H9 (cell line): ENCODE measurements at regions not wholly inside any gene's neighbourhood (a gene's known extent, or its start where the extent isn't known, plus 50 kb on each side); places are given as distances from the start of the nearest gene placed in this dataset.

ENCODE experiments used
- DNase-seq: peaks from one replicate; pipeline ENCODE4 v3.0.0-alpha.2; 2017
- H2AFZ ChIP-seq: one replicate; pipeline ENCODE4 v1.6.1; 2013; ENCODE audit warnings: mild to moderate bottlenecking, low read length, control low read depth, moderate library complexity
- H2AK5ac ChIP-seq: 2 replicates; pipeline ENCODE4 v1.6.1; 2013; ENCODE audit warnings: low read length, control low read depth, mixed read lengths; ENCODE audit not compliant: insufficient read length
- H2BK120ac ChIP-seq: one replicate; pipeline ENCODE4 v1.6.1; 2013; ENCODE audit warnings: low read depth, mild to moderate bottlenecking, low read length, control low read depth, inconsistent platforms; ENCODE audit not compliant: poor library complexity, severe bottlenecking
- H2BK12ac ChIP-seq: 2 replicates; pipeline ENCODE4 v1.6.1; 2013; ENCODE audit warnings: low read length, control low read depth, mixed read lengths, low read depth; ENCODE audit not compliant: insufficient read length
- H2BK15ac ChIP-seq: 2 replicates; pipeline ENCODE4 v1.6.1; 2013; ENCODE audit warnings: low read depth, low read length, control low read depth
- H2BK20ac ChIP-seq: one replicate; pipeline ENCODE4 v1.6.1; 2013; ENCODE audit warnings: low read depth, mild to moderate bottlenecking, low read length, control low read depth, inconsistent platforms; ENCODE audit not compliant: poor library complexity, severe bottlenecking
- H2BK5ac ChIP-seq: 2 replicates; pipeline ENCODE4 v1.6.1; 2013; ENCODE audit warnings: low read length, control low read depth, mixed read lengths; ENCODE audit not compliant: insufficient read length
- H3K14ac ChIP-seq: 2 replicates; pipeline ENCODE4 v1.6.1; 2013; ENCODE audit warnings: low read length, control low read depth; ENCODE audit not compliant: insufficient read depth
- H3K18ac ChIP-seq: 2 replicates; pipeline ENCODE4 v1.6.1; 2013; ENCODE audit warnings: low read depth, mild to moderate bottlenecking, mixed read lengths, low read length, control low read depth; ENCODE audit not compliant: insufficient read length
- H3K23ac ChIP-seq: 2 replicates; pipeline ENCODE4 v1.6.1; 2013; ENCODE audit warnings: low read length, control low read depth, mixed read lengths, low read depth; ENCODE audit not compliant: insufficient read length
- H3K23me2 ChIP-seq: 2 replicates; pipeline ENCODE4 v1.6.1; 2013; ENCODE audit warnings: low read depth, mild to moderate bottlenecking, mixed read lengths, low read length, control low read depth; ENCODE audit not compliant: insufficient read length, poor library complexity, severe bottlenecking
- H3K27ac ChIP-seq: 2 replicates; pipeline ENCODE4 v1.5.1; 2013; ENCODE audit warnings: low read length, control low read depth, mixed read lengths, low read depth; ENCODE audit not compliant: insufficient read length
- H3K27me3 ChIP-seq: 2 replicates; pipeline ENCODE4 v1.6.1; 2013; ENCODE audit warnings: low read length, control low read depth, inconsistent platforms; ENCODE audit not compliant: insufficient read depth
- H3K4ac ChIP-seq: 2 replicates; pipeline ENCODE4 v1.6.1; 2013; ENCODE audit warnings: low read depth, mild to moderate bottlenecking, control low read depth, inconsistent platforms, low read length, moderate library complexity
- H3K4me1 ChIP-seq: 2 replicates; pipeline ENCODE4 v1.6.1; 2013; ENCODE audit warnings: low read length, control low read depth, inconsistent platforms; ENCODE audit not compliant: insufficient read depth
- H3K4me2 ChIP-seq: 2 replicates; pipeline ENCODE4 v1.6.1; 2013; ENCODE audit warnings: low read length, control low read depth, mixed read lengths; ENCODE audit not compliant: insufficient read length, insufficient read depth
- H3K56ac ChIP-seq: 2 replicates; pipeline ENCODE4 v1.6.1; 2013; ENCODE audit warnings: low read depth, mild to moderate bottlenecking, mixed read lengths, low read length, control low read depth; ENCODE audit not compliant: insufficient read length
- H3K79me1 ChIP-seq: 2 replicates; pipeline ENCODE4 v1.6.1; 2013; ENCODE audit warnings: low read depth, mild to moderate bottlenecking, moderate library complexity, low read length, control low read depth, inconsistent platforms; ENCODE audit not compliant: insufficient read depth, poor library complexity, severe bottlenecking
- H3K79me2 ChIP-seq: 2 replicates; pipeline ENCODE4 v1.6.1; 2013; ENCODE audit warnings: low read length, control low read depth, inconsistent platforms; ENCODE audit not compliant: insufficient read depth
- H3K9ac ChIP-seq: 2 replicates; pipeline ENCODE4 v1.6.1; 2013; ENCODE audit warnings: low read length, control low read depth, mixed read lengths; ENCODE audit not compliant: insufficient read length; ENCODE audit errors: extremely low read depth
- H3K9me3 ChIP-seq: one replicate; pipeline ENCODE4 v1.6.1; 2013; ENCODE audit warnings: low read depth, low read length, inconsistent platforms; ENCODE audit not compliant: control insufficient read depth
- H3T11ph ChIP-seq: one replicate; pipeline ENCODE4 v1.6.1; 2013; ENCODE audit warnings: mild to moderate bottlenecking, low read length, control low read depth, inconsistent platforms
- H4K20me1 ChIP-seq: one replicate; pipeline ENCODE4 v1.6.1; 2013; ENCODE audit not compliant: control insufficient read depth, insufficient read length, insufficient read depth
- H4K5ac ChIP-seq: 2 replicates; pipeline ENCODE4 v1.6.1; 2013; ENCODE audit warnings: low read depth, mild to moderate bottlenecking, mixed read lengths, low read length, control low read depth; ENCODE audit not compliant: insufficient read length
- H4K8ac ChIP-seq: replicated peaks from 2 replicates; pipeline ENCODE4 v1.6.1; 2013; ENCODE audit warnings: low read length, control low read depth, mixed read lengths, low read depth; ENCODE audit not compliant: insufficient read length
- H4K91ac ChIP-seq: 2 replicates; pipeline ENCODE4 v1.6.1; 2013; ENCODE audit warnings: low read depth, mild to moderate bottlenecking, moderate library complexity, mixed read lengths, low read length, control low read depth; ENCODE audit not compliant: insufficient read length
- H3K27ac Mint-ChIP-seq, 3 experiments: 2 replicates in 2 of 3; 3 replicates in 1 of 3; pipeline ENCODE4 v1.8.0; 2020 to 2021; ENCODE audit warnings: mixed read lengths in 3 of 3, mild to moderate bottlenecking in 1 of 3, moderate library complexity in 1 of 3
- H3K27me3 Mint-ChIP-seq: 2 replicates; pipeline ENCODE4 v1.8.0; 2021; ENCODE audit warnings: low read depth, mild to moderate bottlenecking, moderate library complexity, mixed read lengths
- H3K36me3 Mint-ChIP-seq, 3 experiments: 2 replicates in 2 of 3; 3 replicates in 1 of 3; pipeline ENCODE4 v1.8.0; 2020 to 2021; ENCODE audit warnings: low read depth in 3 of 3, mixed read lengths in 3 of 3; ENCODE audit not compliant: insufficient read depth in 1 of 3
- H3K4me1 Mint-ChIP-seq, 2 experiments: 2 replicates each; pipeline ENCODE4 v1.8.0; 2020; ENCODE audit warnings: mixed read lengths in 2 of 2
- H3K4me3 Mint-ChIP-seq, 2 experiments: 2 replicates in 1 of 2; 3 replicates in 1 of 2; pipeline ENCODE4 v1.8.0; 2020 to 2021; ENCODE audit warnings: mild to moderate bottlenecking in 2 of 2, mixed read lengths in 2 of 2, moderate library complexity in 1 of 2
- H3K9me3 Mint-ChIP-seq, 2 experiments: 2 replicates in 1 of 2; 3 replicates in 1 of 2; pipeline ENCODE4 v1.8.0; 2020; ENCODE audit warnings: mild to moderate bottlenecking in 2 of 2, mixed read lengths in 2 of 2, moderate library complexity in 1 of 2
- CTCF ChIP-seq: fragments of 200-600 bp; sonication (generic); conservative IDR thresholded peaks from 3 replicates; pipeline ENCODE4 v1.8.0; 2021; ENCODE audit warnings: antibody characterized with exemption, mild to moderate bottlenecking
- WGBS: extraction: QIAGEN DNeasy Blood & Tissue Kit; methylation state at CpG from one replicate; pipeline ENCODE4 v1.1.7; 2013; ENCODE audit warnings: missing lambda C conversion rate, low lambda C conversion rate, mixed read lengths; ENCODE audit not compliant: insufficient read length; ENCODE audit errors: extremely low coverage; 5-methylcytosine and 5-hydroxymethylcytosine counted together

- H3K79me1 ChIP-seq: no peaks in the 10 kb centered on the region
- Mint-ChIP-seq H3K27ac (no peak overlapping the region), H3K36me3 (no peaks in the 10 kb centered on the region), H3K4me3 (no peak overlapping the region), H3K27me3 (no peaks in the 10 kb centered on the region; the same call in 1 of the 2 replicates), H3K4me1 (no peaks in the 10 kb centered on the region), H3K9me3 (peaks cover 0 to 3% of the 10 kb centered on the region in 2 experiments; a peak in 3 of 5 replicates)
- no peaks in the 10 kb centered on the region for H3K27me3 ChIP-seq
- no peak overlapping the region for H3K14ac ChIP-seq
- H3K23me2 ChIP-seq: no peaks in the 10 kb centered on the region
- H3K79me2 ChIP-seq: no peaks in the 10 kb centered on the region
- DNase-seq: no peak
- no peak overlapping the region for H3K9ac ChIP-seq
- H3K23ac ChIP-seq: no peak overlapping the region
- no peak overlapping the region for H2BK5ac ChIP-seq
- no peak overlapping the region for H4K8ac ChIP-seq
- no peak overlapping the region for H3K4ac ChIP-seq
- no peak for TF ChIP-seq CTCF
- WGBS: no CpG with 5 or more reads among the region's 15 CpGs
- H3K27ac ChIP-seq: no peak overlapping the region
- no peaks in the 10 kb centered on the region for H3K9me3 ChIP-seq
- H2AK5ac ChIP-seq: no peak overlapping the region
- H3T11ph ChIP-seq: no peak overlapping the region
- no peak overlapping the region for H2BK120ac ChIP-seq
- H4K5ac ChIP-seq: no peak overlapping the region
- no peaks in the 10 kb centered on the region for H4K20me1 ChIP-seq
- H3K18ac ChIP-seq: no peak overlapping the region
- H3K56ac ChIP-seq: no peak overlapping the region
- no peak overlapping the region for H4K91ac ChIP-seq
- no peak overlapping the region for H2BK15ac ChIP-seq
- H2BK12ac ChIP-seq: no peak overlapping the region
- no peak overlapping the region for H2BK20ac ChIP-seq
- no peaks in the 10 kb centered on the region for H3K4me1 ChIP-seq
- H2AFZ ChIP-seq: no peak overlapping the region
- H3K4me2 ChIP-seq: no peak overlapping the region
Observed at GRCh38 chr6:165732696-165733488, 69.9 kb upstream of the PDE10A start.
